ENCODE measurements at regions not wholly inside any gene's neighbourhood (a gene's known extent, or its start where the extent isn't known, plus 50 kb on each side); places are given as distances from the start of the nearest gene placed in this dataset.

DNA sequence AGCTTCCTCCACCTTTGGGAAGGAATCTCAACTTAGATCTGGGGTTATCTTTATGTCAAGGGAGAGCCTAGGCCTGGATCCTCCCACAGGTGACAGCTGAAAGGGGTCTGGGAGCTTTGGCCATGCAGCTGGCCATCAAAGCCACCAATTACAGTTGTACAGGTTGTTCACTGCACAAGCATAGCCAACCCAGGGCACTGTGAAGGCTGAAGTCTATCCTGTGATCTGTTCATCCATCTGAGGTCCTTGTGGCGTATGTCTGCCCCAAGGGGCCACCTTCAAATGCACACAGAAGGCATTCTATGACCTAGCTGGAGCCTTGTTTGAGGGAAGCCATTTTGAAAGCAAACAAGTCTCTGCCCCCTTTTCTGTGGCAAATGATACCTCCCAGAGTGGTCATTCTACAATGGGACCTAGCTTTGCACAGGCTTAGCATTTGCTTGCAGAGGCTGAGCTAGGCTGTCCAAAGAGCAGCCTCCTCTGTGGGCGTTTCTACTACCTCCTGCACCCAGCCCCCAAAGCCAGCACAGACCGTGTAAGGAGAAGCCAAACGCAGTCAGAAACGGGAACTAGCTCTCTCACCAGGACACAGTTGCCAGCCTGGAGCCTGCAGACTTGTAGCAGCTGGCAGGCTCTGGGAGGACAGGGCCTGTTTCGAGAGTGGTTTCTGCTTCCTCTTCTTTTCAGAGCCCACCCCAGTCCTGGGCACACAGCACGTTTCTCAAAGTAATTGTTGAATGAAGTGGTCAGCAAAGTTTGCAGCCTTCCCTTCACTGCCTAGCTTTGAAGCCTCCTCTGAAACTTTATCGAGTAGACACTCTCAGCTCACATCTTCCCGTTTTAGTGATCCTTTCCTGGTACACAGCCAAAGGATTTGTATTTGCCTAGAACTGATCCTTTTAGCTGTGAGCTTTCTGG is 157.3 kb upstream of the SMAD3 start (continued):
- TF ChIP-seq RFX5 (IDR thresholded peaks at IDR 0.05; ENCODE audit: low read depth, low read length) (no peak), POLR2A (IDR thresholded peaks at IDR 0.05; ENCODE audit: low read depth, low read length) (no peak), NFE2L2 (IDR thresholded peaks at IDR 0.05; ENCODE audit: low read depth, low read length) (no peak)

DNA sequence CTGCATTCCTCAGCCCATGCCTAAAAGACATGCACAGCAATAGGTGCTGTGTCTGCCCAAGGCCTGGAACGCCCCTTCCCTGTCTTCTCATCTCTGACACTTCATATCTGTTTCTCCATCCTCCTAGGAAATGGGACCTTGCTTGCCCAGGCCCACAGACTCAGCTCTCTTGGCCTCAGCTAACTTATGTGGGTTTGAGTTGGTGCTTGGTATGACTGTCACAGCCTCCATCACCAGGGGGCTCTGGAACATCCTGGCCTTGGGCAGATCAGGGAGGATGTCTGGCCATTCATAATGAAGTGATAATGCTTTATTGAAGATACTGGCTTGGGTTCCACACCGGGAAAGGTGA is 156.7 kb upstream of the SMAD3 start:
- ChIA-PET POLR2A (ENCODE audit: unreplicated experiment) (no interaction called here), CTCF (no interaction called here)
- Histone ChIP-seq H3K4me1 (ENCODE audit: control insufficient read depth, insufficient read depth, low read length) (peaks cover 12% of the 10 kb centered on the region), H2BK5ac (ENCODE audit: low read depth, low read length, poor library complexity, severe bottlenecking) (peak overlapping the region; percentile 35), H3K9me1 (ENCODE audit: insufficient read depth, low read length) (no peaks in the 10 kb centered on the region), H3K18ac (ENCODE audit: low read depth, low read length) (peak overlapping the region; percentile 57; the same call in 1 of the 2 replicates), H3K56ac (ENCODE audit: extremely low read depth, insufficient read depth, low read length) (no peak overlapping the region), H2BK20ac (ENCODE audit: low read depth, low read length) (no peak overlapping the region), H4K8ac (ENCODE audit: low read depth in 2 of 2, low read length in 2 of 2) (peak overlapping the region in 1 of 2 experiments; percentile 33; a peak in 1 of 4 replicates), H2AK9ac (replicated peaks; ENCODE audit: low read depth, low read length, poor library complexity) (no peak overlapping the region), H3K4me2 (ENCODE audit: low read depth, low read length) (peak overlapping the region; percentile 56), H2BK120ac (ENCODE audit: low read depth, low read length) (no peak overlapping the region), H3K9ac (ENCODE audit: low read depth, low read length) (peak overlapping the region; percentile 58; the same call in 1 of the 2 replicates), H3K4ac (ENCODE audit: low read depth, low read length) (0 out of 2 replicates have a peak overlapping the region, but pooled peaks have one; percentile 9), H3K23ac (ENCODE audit: low read depth, low read length) (no peak overlapping the region), H3K36me3 (ENCODE audit: control insufficient read depth, insufficient read depth, low read length) (no peaks in the 10 kb centered on the region), H3K27me3 (ENCODE audit: control insufficient read depth, insufficient read depth, low read length) (peaks cover 2% of the 10 kb centered on the region; the same call in 1 of the 2 replicates), H3K27ac (ENCODE audit: insufficient read depth, low read length) (peak overlapping the region; percentile 79; the same call in 1 of the 2 replicates), H4K91ac (ENCODE audit: insufficient read depth, low read depth, low read length) (no peak overlapping the region), H3K14ac (replicated peaks; ENCODE audit: low read depth, low read length) (no peak overlapping the region), H4K20me1 (ENCODE audit: insufficient read depth, low read length) (no peaks in the 10 kb centered on the region), H3K9me3 (ENCODE audit: control insufficient read depth, insufficient read depth, low read length) (peaks cover 2% of the 10 kb centered on the region; the same call in 1 of the 2 replicates), H3K4me3 (ENCODE audit: insufficient read depth, low read depth, low read length) (no peak overlapping the region), H4K5ac (ENCODE audit: low read depth, low read length) (peak overlapping the region; percentile 40; the same call in 1 of the 2 replicates), H2AFZ (replicated peaks; ENCODE audit: low read length, poor library complexity) (peak overlapping the region; percentile 51), H2AK5ac (ENCODE audit: low read depth, low read length) (0 out of 2 replicates have a peak overlapping the region, but pooled peaks have one; percentile 11), H2BK15ac (ENCODE audit: low read depth, low read length) (no peak overlapping the region), H3K79me1 (ENCODE audit: low read depth in 1 of 2, low read length in 2 of 2) (no peaks in the 10 kb centered on the region)
- ATAC-seq (ENCODE audit: low read depth) = no peak; the same call in 1 of the 2 replicates
- intact Hi-C loops (cut with micrococcal nuclease) = no loop called here
- no CpG with 5 or more reads among the region's 2 CpGs for WGBS, 2 experiments (ENCODE audit: extremely low coverage in 2 of 2, insufficient read length in 1 of 2)
- dilution Hi-C loops (cut with HindIII; ENCODE audit: low sequenced_read_pairs, unreplicated experiment) = no loop called here
- in situ Hi-C loops (cut with MboI; ENCODE audit: low sequenced_read_pairs) = no loop called here
- no TSS peak for BruUV-seq (replicated peaks)
- DNase-seq = peak; percentile 30
- TF ChIP-seq RFX5 (IDR thresholded peaks at IDR 0.05; ENCODE audit: low read depth, low read length) (no peak), MXI1 (IDR thresholded peaks at IDR 0.05; ENCODE audit: borderline replicate concordance, low read depth, low read length) (no peak), NFE2L2 (IDR thresholded peaks at IDR 0.05; ENCODE audit: low read depth, low read length) (no peak), MAFK (IDR thresholded peaks at IDR 0.05; ENCODE audit: low read depth, low read length) (no peak), CEBPB (IDR thresholded peaks at IDR 0.05; ENCODE audit: low read depth, low read length) (no peak), RCOR1 (IDR thresholded peaks at IDR 0.05; ENCODE audit: insufficient replicate concordance, low read length) (no peak), POLR2A (IDR thresholded peaks at IDR 0.05; ENCODE audit: low read depth, low read length) (no peak), BHLHE40 (IDR thresholded peaks at IDR 0.05; ENCODE audit: low read depth, low read length) (no peak), SMC3 (IDR thresholded peaks at IDR 0.05; ENCODE audit: low read depth, low read length) (no peak)
- TF ChIP-seq, protein P1, sequence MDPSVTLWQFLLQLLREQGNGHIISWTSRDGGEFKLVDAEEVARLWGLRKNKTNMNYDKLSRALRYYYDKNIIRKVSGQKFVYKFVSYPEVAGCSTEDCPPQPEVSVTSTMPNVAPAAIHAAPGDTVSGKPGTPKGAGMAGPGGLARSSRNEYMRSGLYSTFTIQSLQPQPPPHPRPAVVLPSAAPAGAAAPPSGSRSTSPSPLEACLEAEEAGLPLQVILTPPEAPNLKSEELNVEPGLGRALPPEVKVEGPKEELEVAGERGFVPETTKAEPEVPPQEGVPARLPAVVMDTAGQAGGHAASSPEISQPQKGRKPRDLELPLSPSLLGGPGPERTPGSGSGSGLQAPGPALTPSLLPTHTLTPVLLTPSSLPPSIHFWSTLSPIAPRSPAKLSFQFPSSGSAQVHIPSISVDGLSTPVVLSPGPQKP (IDR thresholded peaks at IDR 0.05; ENCODE audit: borderline replicate concordance, low read depth, low read length) = no peak
- TF ChIP-seq, protein P2, sequence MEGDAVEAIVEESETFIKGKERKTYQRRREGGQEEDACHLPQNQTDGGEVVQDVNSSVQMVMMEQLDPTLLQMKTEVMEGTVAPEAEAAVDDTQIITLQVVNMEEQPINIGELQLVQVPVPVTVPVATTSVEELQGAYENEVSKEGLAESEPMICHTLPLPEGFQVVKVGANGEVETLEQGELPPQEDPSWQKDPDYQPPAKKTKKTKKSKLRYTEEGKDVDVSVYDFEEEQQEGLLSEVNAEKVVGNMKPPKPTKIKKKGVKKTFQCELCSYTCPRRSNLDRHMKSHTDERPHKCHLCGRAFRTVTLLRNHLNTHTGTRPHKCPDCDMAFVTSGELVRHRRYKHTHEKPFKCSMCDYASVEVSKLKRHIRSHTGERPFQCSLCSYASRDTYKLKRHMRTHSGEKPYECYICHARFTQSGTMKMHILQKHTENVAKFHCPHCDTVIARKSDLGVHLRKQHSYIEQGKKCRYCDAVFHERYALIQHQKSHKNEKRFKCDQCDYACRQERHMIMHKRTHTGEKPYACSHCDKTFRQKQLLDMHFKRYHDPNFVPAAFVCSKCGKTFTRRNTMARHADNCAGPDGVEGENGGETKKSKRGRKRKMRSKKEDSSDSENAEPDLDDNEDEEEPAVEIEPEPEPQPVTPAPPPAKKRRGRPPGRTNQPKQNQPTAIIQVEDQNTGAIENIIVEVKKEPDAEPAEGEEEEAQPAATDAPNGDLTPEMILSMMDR (conservative IDR thresholded peaks at IDR 0.05; ENCODE audit: low read depth, low read length) = no peak
